Nephron (organoid): ENCODE measurements at regions not wholly inside any gene's neighbourhood (a gene's known extent, or its start where the extent isn't known, plus 50 kb on each side); places are given as distances from the start of the nearest gene placed in this dataset.

Experiments used
- H3K27ac Mint-ChIP-seq, 3 experiments: 2 replicates each; pipeline ENCODE4 v1.8.0; 2020; ENCODE audit warnings: mixed read lengths in 3 of 3, mild to moderate bottlenecking in 2 of 3, moderate library complexity in 1 of 3
- H3K27me3 Mint-ChIP-seq: 2 replicates; pipeline ENCODE4 v1.8.0; 2021; ENCODE audit warnings: low read depth, mild to moderate bottlenecking, moderate library complexity, mixed read lengths
- H3K36me3 Mint-ChIP-seq: 2 replicates; pipeline ENCODE4 v1.8.0; 2020; ENCODE audit warnings: low read depth, mixed read lengths
- H3K4me1 Mint-ChIP-seq: 2 replicates; pipeline ENCODE4 v1.8.0; 2020; ENCODE audit warnings: mixed read lengths
- H3K4me3 Mint-ChIP-seq, 3 experiments: 2 replicates each; pipeline ENCODE4 v1.8.0; 2020; ENCODE audit warnings: mild to moderate bottlenecking in 3 of 3, mixed read lengths in 3 of 3, moderate library complexity in 2 of 3
- H3K9me3 Mint-ChIP-seq: 2 replicates; pipeline ENCODE4 v1.8.0; 2020; ENCODE audit warnings: mixed read lengths
- TF ChIP-seq, protein P1 (sequence below), 3 experiments: fragments of 200-600 bp; sonication (generic); IDR thresholded peaks; one replicate each; pipeline ENCODE4 v1.5.0; 2021; ENCODE audit warnings: antibody characterized with exemption in 3 of 3; ENCODE audit not compliant: unreplicated experiment in 3 of 3

GRCh38 chr14:97273540-97273939 lies 476.4 kb downstream of the VRK1 start:
- TF ChIP-seq, protein P1, sequence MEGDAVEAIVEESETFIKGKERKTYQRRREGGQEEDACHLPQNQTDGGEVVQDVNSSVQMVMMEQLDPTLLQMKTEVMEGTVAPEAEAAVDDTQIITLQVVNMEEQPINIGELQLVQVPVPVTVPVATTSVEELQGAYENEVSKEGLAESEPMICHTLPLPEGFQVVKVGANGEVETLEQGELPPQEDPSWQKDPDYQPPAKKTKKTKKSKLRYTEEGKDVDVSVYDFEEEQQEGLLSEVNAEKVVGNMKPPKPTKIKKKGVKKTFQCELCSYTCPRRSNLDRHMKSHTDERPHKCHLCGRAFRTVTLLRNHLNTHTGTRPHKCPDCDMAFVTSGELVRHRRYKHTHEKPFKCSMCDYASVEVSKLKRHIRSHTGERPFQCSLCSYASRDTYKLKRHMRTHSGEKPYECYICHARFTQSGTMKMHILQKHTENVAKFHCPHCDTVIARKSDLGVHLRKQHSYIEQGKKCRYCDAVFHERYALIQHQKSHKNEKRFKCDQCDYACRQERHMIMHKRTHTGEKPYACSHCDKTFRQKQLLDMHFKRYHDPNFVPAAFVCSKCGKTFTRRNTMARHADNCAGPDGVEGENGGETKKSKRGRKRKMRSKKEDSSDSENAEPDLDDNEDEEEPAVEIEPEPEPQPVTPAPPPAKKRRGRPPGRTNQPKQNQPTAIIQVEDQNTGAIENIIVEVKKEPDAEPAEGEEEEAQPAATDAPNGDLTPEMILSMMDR (IDR thresholded peaks at IDR 0.05; ENCODE audit: unreplicated experiment in 3 of 3): no peak
- Mint-ChIP-seq H3K4me3 (no peak overlapping the region), H3K4me1 (no peaks in the 10 kb centered on the region), H3K9me3 (no peaks in the 10 kb centered on the region), H3K27ac (no peak overlapping the region), H3K27me3 (peaks cover 6% of the 10 kb centered on the region), H3K36me3 (no peaks in the 10 kb centered on the region)

GRCh38 chr14:97274626-97275025 lies 477.4 kb downstream of the VRK1 start:
- Mint-ChIP-seq H3K36me3 (no peaks in the 10 kb centered on the region), H3K27ac (no peak overlapping the region), H3K9me3 (no peaks in the 10 kb centered on the region), H3K4me1 (no peaks in the 10 kb centered on the region), H3K4me3 (no peak overlapping the region), H3K27me3 (peaks cover 6% of the 10 kb centered on the region)
- TF ChIP-seq, protein P1 (IDR thresholded peaks at IDR 0.05; ENCODE audit: unreplicated experiment in 3 of 3): no peak

DNA sequence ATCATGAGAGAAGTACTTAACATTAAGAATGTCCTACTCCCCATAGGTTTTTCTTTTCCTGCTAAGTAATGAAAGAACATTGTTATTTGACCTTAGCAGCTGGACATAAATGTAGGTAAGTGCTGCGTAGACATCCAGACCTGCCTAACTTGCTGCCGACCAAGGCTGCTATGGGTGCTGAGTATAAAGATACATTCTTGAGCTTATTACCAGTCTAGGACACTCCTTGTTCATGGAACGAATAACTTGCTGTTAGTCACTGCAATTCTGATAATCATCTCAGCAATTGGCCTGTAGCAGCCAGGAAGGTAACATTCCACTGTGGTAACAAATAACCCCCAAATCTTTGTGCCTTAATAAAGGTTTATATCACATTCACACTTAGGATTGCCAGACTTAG lies 478.1 kb downstream of the VRK1 start:
- TF ChIP-seq, protein P1 (IDR thresholded peaks at IDR 0.05; ENCODE audit: unreplicated experiment in 3 of 3): no peak
- Mint-ChIP-seq H3K4me3 (no peak overlapping the region), H3K27ac (no peak overlapping the region), H3K27me3 (peaks cover 12% of the 10 kb centered on the region), H3K36me3 (no peaks in the 10 kb centered on the region), H3K4me1 (no peaks in the 10 kb centered on the region), H3K9me3 (no peaks in the 10 kb centered on the region)

- H3K36me3 Mint-ChIP-seq: no peaks in the 10 kb centered on the region
- H3K4me1 Mint-ChIP-seq: no peaks in the 10 kb centered on the region
- H3K4me3 Mint-ChIP-seq: no peak overlapping the region
- peaks cover 12% of the 10 kb centered on the region for H3K27me3 Mint-ChIP-seq
- no peaks in the 10 kb centered on the region for H3K9me3 Mint-ChIP-seq
- TF ChIP-seq, protein P1 (IDR thresholded peaks at IDR 0.05; ENCODE audit: unreplicated experiment in 3 of 3): no peak
- no peak overlapping the region for H3K27ac Mint-ChIP-seq
Measured at GRCh38 chr14:97276573-97276972, 479.4 kb downstream of the VRK1 start.

DNA sequence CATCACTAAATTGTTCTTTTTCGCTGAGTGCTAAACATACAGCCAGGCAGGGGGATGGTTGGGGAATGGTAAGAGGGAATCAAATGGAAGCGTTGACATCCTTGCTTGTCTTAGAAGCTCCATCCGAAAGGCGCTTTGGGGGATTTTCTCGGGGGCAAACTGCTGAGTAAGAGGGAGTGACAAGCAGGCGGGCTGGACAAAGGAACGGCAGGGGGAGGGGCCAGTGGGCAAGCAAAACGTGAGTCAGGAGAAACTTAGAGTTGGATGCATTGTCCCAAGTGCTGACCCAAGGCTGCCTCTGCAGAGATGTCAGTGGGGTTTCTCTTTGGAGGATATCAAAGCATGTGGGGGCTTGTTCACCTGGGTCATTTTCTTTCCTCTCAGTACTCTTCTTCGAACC lies 480.5 kb downstream of the VRK1 start:
- H3K4me1 Mint-ChIP-seq: no peaks in the 10 kb centered on the region
- TF ChIP-seq, protein P1 (IDR thresholded peaks at IDR 0.05; ENCODE audit: unreplicated experiment in 3 of 3): no peak
- no peak overlapping the region for H3K4me3 Mint-ChIP-seq
- H3K27me3 Mint-ChIP-seq: peaks cover 12% of the 10 kb centered on the region
- H3K9me3 Mint-ChIP-seq: no peaks in the 10 kb centered on the region
- no peak overlapping the region for H3K27ac Mint-ChIP-seq
- no peaks in the 10 kb centered on the region for H3K36me3 Mint-ChIP-seq

- Mint-ChIP-seq H3K27ac (no peak overlapping the region), H3K9me3 (no peaks in the 10 kb centered on the region), H3K27me3 (peaks cover 12% of the 10 kb centered on the region), H3K4me1 (no peaks in the 10 kb centered on the region), H3K36me3 (no peaks in the 10 kb centered on the region), H3K4me3 (no peak overlapping the region)
- TF ChIP-seq, protein P1 (IDR thresholded peaks at IDR 0.05; ENCODE audit: unreplicated experiment in 3 of 3): no peak
Measured at GRCh38 chr14:97280526-97280925, 483.3 kb downstream of the VRK1 start.
